ENCODE measurements at regions not wholly inside any gene's neighbourhood (a gene's known extent, or its start where the extent isn't known, plus 50 kb on each side); places are given as distances from the start of the nearest gene placed in this dataset.

DNA sequence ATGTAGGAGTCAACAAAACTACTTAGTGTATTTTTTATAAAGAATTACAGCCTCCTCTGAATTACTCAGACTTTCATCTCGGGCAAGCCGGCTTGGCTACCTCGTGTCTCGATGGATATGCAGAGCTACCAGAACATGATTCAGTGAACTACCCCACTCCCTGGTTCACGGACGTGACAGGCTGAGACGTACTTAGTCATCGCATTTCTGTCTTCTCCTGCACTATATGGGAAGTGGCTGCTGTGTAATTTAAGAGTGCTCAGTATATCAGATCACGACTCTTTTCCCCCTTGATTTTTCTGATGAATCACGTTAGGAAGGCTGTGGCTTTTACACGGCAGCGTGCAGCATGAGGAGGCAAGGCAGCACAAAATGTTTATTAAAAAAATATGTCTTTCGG, 302.7 kb upstream of the ZFP64 start:
- DNase-seq (ENCODE audit: low read depth, low spot score): peak; percentile 90

GRCh38 chr20:52493171-52493721, 301.7 kb upstream of the ZFP64 start:
- DNase-seq (ENCODE audit: low read depth, low spot score): peak; percentile 89

DNA sequence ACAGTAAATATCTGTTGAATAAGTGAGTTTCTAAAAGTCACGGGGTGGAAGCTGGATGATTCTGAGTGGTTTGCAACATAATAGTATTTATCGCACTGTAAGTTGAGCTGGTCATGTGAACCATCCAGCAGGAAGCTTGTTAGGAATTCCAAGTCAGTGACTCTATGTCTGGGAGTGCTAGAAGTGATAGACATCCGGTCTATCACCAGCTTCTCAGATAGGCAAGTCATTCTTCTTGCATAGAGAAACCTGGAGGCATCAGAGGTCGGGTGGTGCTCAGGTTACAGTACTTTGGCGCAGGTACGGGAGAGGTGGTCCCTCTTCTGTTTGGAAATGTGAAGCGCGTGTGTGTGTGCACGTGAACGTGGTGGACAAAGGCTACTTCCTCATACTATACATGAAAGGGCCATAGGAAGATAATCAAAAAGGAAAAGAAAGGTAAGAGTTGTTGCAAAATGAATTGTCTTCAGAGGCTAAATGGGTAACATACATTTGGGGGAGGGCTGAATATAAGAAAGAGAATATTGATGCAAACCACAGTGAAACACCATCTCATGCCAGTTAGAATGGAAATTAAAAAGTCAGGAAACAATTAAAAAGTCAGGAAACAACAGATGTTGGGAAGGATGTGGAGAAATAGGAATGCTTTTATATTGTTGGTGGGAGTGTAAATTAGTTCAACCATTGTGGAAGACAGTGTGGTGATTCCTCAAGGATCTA, 299.3 kb upstream of the ZFP64 start:
- DNase-seq (ENCODE audit: low read depth, low spot score): peak; percentile 97

DNA sequence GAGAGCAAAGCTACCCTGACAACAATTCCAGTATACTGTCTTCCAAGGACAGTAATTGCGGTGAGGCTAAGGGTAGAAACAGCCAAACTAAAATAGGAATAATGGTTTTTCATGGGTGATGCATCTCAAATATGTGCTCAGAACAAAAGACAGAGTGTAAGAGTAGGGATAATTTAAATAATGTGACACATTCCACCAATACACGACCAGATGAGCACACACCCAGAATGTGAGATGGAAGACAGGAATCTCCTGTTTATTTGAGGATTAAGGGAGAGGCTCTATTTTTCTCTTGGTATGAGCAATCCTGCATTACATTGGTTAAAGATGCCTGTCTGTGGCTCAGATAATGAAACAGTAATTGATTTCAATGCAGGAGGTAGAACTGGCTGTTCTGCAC, 292.9 kb upstream of the ZFP64 start:
- no peak for DNase-seq (ENCODE audit: low read depth, low spot score)

GRCh38 chr20:52483382-52483781, 291.8 kb upstream of the ZFP64 start:
- no peak for DNase-seq (ENCODE audit: low read depth, low spot score)

- no peak for DNase-seq (ENCODE audit: low read depth, low spot score)
Measured at GRCh38 chr20:52482044-52482443, 290.5 kb upstream of the ZFP64 start.

- no peak for DNase-seq (ENCODE audit: low read depth, low spot score)
Measured at GRCh38 chr20:52481443-52481842, 289.9 kb upstream of the ZFP64 start.

GRCh38 chr20:52476074-52476750, 284.6 kb upstream of the ZFP64 start:
- DNase-seq (ENCODE audit: low read depth, low spot score): no peak

DNA sequence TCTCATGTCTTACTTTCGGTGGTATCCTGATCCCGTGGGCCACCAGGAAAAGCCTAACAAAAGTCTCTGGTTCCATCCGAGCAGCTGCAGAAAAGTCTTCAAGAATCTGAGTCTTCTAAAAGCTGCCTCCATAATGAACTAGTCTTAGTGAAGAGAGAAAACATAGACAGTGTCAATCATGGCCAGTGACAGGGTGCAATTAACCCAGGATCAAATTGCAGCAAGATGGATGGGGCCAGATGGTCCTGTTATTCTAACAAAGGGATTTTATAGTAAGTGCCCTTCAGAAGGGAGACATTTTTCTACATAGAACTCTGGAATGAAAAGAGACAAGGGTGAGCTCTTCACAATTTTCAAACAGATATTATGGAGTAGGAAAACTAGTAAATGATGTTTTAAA, 281.6 kb upstream of the ZFP64 start:
- no peak for DNase-seq (ENCODE audit: low read depth, low spot score)

- DNase-seq (ENCODE audit: low read depth, low spot score): no peak
Measured at GRCh38 chr20:52470561-52470960, 279.0 kb upstream of the ZFP64 start.

- no peak for DNase-seq (ENCODE audit: low read depth, low spot score)
Measured at GRCh38 chr20:52469128-52469527, 277.5 kb upstream of the ZFP64 start.

DNA sequence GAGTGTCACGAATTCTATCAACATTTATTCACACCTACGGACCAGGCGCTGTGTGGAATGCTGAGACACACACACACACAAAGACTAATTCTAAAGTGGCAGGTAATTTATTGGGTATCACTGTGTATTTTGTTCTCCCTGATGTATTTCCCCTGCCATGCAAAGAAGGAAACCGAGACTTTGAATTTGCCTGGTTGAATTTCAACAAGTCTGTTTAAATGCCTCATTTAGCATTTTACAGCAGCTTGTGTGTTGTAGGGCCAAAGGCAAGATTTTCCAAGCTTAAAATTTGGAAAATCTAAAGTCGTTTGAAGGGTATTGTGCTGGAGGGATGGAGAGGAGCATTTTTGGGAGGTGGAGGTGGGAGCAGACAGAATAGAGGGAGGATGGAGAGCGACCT, 274.4 kb upstream of the ZFP64 start:
- DNase-seq (ENCODE audit: low read depth, low spot score): no peak

GRCh38 chr20:52461582-52461981, 270.0 kb upstream of the ZFP64 start:
- DNase-seq (ENCODE audit: low read depth, low spot score): no peak

GRCh38 chr20:52459150-52459549, 267.6 kb upstream of the ZFP64 start:
- no peak for DNase-seq (ENCODE audit: low read depth, low spot score)

- no peak for DNase-seq (ENCODE audit: low read depth, low spot score)
Measured at GRCh38 chr20:52457826-52458225, 266.2 kb upstream of the ZFP64 start.

- no peak for DNase-seq (ENCODE audit: low read depth, low spot score)
Measured at GRCh38 chr20:52454660-52455059, 263.1 kb upstream of the ZFP64 start.

DNA sequence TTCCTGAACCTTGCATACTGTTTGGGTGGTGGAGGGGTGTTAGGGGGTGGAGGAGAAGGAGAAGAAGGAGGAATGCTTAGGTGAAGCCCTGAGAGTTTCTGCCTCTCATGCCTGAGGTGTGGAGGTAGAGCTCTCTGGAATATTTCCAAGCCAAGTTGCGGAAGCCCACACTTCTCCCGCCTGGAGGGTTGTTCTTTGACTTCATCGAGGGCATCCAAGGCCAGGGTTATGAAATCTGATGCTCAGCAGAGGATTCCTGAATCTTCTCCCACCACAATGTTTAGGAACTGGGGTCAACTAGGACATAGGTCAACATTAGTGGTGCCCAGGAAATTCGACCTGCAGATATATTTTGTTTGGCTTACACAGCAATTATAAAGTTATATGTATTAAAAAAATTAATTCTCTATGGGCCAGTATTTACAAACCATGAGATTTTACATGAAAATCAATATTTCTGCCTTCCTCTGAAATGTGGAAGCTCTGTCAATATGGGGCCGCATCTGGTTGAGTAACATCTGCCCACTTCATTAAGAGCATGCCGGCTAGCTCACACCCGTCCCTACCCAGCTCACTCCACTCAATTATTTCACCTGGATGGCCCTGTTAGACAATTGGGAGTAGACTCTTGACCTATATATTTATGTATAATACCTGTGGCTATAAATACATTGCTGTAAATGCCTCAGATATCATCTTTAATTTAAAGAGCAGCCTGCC, 257.1 kb upstream of the ZFP64 start:
- no peak for DNase-seq (ENCODE audit: low read depth, low spot score)

DNA sequence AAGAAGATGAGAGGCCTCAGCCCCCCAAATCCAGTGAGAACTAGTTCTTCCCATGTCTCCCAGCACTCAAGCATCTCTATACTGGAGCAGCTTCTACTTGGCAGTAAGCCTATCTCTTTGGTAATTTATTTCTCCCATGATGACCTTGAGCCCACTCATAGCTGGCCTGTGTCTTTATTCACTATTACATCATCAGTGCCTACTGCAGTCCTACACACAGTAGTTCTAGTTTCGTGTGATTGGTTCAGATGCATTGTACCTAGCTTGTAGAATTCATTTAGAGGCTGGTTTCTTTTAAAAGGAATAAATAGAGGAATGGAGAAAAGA, 255.6 kb upstream of the ZFP64 start:
- no peak for DNase-seq (ENCODE audit: low read depth, low spot score)

DNA sequence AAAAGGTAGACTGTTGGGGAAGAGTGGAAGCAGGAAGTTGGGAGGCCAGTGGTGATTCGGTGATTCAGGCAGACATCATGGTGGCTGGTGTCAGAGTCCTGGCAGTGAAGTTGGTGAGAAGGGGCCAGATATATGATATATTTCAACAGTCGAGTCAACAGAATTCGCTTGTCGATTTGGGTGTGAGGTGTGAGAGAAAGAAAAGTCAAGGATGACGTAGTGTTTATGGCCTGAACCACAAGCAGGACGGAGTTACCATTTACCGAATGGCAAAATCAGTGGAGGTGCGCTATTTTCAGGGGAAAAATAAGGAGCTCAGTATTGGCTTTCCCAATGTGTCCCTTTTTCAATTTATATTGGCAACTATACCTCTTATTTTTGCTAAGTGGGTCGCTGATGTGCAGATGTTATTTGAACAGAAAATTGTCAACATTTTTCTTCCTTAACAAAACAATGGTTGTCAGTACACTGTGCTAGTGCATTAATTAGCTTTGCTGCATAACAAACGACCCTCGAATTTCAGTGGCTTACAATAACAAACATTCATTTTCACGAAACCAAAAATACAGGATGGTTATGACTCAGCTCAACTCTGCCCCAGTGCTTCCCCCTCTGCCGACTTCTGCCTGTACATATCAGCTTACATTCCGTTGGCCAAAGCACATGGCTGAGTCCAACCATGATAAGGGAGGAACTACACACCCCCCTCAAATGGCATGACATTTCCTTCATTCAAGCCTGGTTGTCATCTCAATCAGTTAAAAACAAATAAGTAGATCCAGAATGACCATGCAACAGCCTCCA, 255.0 kb upstream of the ZFP64 start:
- no peak for DNase-seq (ENCODE audit: low read depth, low spot score)

GRCh38 chr20:52444455-52444854, 252.9 kb upstream of the ZFP64 start:
- DNase-seq (ENCODE audit: low read depth, low spot score): no peak

GRCh38 chr20:52443874-52444273, 252.3 kb upstream of the ZFP64 start:
- DNase-seq (ENCODE audit: low read depth, low spot score): no peak

DNA sequence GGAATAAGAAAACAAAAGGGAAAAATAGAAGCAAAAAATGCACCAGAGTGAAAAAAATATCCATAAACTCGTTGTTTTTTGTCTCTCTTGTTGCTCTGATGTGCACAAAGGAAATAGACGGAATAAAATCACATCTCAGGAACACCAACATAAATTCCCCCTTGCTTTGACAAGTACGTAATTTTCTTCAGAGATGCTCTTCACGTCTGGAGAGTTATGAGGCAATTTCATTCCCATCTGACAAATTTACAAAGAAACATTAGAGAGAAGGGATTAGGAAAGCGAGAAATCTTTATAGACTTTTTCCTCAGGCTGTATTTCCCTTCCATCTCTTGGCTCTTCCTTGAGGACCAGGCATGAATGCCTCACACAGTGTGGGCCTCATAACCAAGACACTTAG, 250.1 kb upstream of the ZFP64 start:
- no peak for DNase-seq (ENCODE audit: low read depth, low spot score)

All from pulmonary artery endothelial cell (primary cell).